Endothelial cell (in vitro differentiated cells): ENCODE measurements at regions not wholly inside any gene's neighbourhood (a gene's known extent, or its start where the extent isn't known, plus 50 kb on each side); places are given as distances from the start of the nearest gene placed in this dataset.

Source experiments
- DNase-seq: peaks from one replicate; pipeline ENCODE4 v3.0.0; 2021; ENCODE audit warnings: low spot score
- H3K27ac Mint-ChIP-seq: one replicate; pipeline ENCODE4 v1.8.0; 2021; ENCODE audit warnings: mixed read lengths, inconsistent platforms; ENCODE audit not compliant: unreplicated experiment
- H3K27me3 Mint-ChIP-seq: one replicate; pipeline ENCODE4 v1.8.0; 2021; ENCODE audit warnings: mild to moderate bottlenecking, moderate library complexity, mixed read lengths, inconsistent platforms; ENCODE audit not compliant: unreplicated experiment
- H3K36me3 Mint-ChIP-seq: one replicate; pipeline ENCODE4 v1.8.0; 2021; ENCODE audit warnings: mild to moderate bottlenecking, low read depth, mixed read lengths, inconsistent platforms; ENCODE audit not compliant: unreplicated experiment
- H3K4me1 Mint-ChIP-seq: one replicate; pipeline ENCODE4 v1.8.0; 2021; ENCODE audit warnings: mild to moderate bottlenecking, mixed read lengths, inconsistent platforms; ENCODE audit not compliant: unreplicated experiment
- H3K4me3 Mint-ChIP-seq: one replicate; pipeline ENCODE4 v1.8.0; 2021; ENCODE audit warnings: mild to moderate bottlenecking, mixed read lengths, inconsistent platforms; ENCODE audit not compliant: unreplicated experiment
- H3K9me3 Mint-ChIP-seq: one replicate; pipeline ENCODE4 v1.8.0; 2021; ENCODE audit warnings: mixed read lengths, inconsistent platforms; ENCODE audit not compliant: unreplicated experiment
- TF ChIP-seq, protein P1 (sequence below): fragments of 200-600 bp; sonication (generic); IDR thresholded peaks from one replicate; pipeline ENCODE4 v1.5.0; 2021; ENCODE audit warnings: antibody characterized with exemption; ENCODE audit not compliant: unreplicated experiment

DNA sequence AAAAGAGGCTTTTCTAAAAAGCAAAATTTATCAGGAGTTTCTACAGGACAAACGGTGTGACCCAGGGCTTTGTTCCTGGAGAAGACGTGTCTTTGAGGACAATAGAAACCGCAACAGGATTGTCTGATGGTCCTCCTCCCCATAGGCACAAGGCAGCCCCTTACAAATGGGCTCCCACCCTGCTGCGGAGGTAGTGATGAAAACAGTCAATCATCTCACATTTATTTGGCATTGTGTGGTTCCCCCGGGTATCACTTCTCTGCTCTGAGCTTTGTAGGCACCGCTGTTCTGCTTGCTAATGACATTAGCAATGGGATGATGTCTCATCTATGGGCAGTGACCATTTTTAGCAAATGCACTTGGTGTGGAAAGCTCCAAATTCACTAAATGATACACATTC, 155.5 kb upstream of the TMPO start:
- Mint-ChIP-seq H3K27me3 (no peaks in the 10 kb centered on the region), H3K4me1 (no peaks in the 10 kb centered on the region), H3K4me3 (no peak overlapping the region), H3K27ac (no peak overlapping the region), H3K9me3 (no peaks in the 10 kb centered on the region), H3K36me3 (no peaks in the 10 kb centered on the region)
- DNase-seq, result no peak
- TF ChIP-seq, protein P1, sequence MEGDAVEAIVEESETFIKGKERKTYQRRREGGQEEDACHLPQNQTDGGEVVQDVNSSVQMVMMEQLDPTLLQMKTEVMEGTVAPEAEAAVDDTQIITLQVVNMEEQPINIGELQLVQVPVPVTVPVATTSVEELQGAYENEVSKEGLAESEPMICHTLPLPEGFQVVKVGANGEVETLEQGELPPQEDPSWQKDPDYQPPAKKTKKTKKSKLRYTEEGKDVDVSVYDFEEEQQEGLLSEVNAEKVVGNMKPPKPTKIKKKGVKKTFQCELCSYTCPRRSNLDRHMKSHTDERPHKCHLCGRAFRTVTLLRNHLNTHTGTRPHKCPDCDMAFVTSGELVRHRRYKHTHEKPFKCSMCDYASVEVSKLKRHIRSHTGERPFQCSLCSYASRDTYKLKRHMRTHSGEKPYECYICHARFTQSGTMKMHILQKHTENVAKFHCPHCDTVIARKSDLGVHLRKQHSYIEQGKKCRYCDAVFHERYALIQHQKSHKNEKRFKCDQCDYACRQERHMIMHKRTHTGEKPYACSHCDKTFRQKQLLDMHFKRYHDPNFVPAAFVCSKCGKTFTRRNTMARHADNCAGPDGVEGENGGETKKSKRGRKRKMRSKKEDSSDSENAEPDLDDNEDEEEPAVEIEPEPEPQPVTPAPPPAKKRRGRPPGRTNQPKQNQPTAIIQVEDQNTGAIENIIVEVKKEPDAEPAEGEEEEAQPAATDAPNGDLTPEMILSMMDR, result no peak

DNA sequence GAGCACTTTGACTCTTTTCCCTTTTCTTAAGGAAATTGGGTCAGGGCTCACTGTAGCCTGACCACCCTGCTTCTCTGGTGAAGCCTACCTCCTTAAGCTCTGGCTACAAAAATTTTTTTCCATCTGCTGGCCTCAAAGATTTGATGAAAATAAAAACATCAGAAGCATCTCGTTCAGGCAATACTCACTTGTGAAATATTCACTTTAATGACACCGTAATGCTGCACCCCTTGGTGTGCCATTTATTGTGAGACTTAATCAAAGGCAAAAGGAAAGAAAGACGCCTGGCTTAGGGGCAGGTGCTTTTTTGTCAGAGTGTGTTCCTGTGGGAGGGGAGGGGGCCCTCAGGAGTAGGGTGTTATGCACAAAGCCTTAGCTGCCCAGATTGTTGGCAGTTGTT, 155.0 kb upstream of the TMPO start:
- no peaks in the 10 kb centered on the region for H3K4me1 Mint-ChIP-seq
- DNase-seq, result no peak
- H3K9me3 Mint-ChIP-seq, result no peaks in the 10 kb centered on the region
- H3K27ac Mint-ChIP-seq, result no peak overlapping the region
- H3K27me3 Mint-ChIP-seq, result no peaks in the 10 kb centered on the region
- no peak overlapping the region for H3K4me3 Mint-ChIP-seq
- no peaks in the 10 kb centered on the region for H3K36me3 Mint-ChIP-seq
- TF ChIP-seq, protein P1, result no peak

DNA sequence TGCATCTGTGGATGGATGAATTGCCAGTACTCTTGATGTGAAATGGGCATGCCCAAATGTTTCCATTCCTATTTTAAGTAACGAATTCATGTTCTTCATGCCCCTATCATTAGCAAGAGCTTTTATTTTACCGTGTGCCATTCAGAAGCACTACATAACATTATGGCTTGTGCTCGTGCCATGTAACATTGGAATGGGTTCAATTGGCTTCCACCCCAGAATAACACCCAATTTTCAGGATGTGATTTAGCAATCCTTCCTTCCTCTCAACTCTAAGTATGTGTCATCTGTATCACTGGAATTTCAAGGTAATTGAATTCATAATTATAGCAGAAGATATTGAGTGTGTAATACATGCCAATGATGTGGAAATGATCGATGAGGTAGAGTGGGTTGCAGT, 145.8 kb upstream of the TMPO start:
- Mint-ChIP-seq H3K4me3 (no peak overlapping the region), H3K27me3 (no peaks in the 10 kb centered on the region), H3K9me3 (no peaks in the 10 kb centered on the region), H3K4me1 (peaks cover 20% of the 10 kb centered on the region), H3K36me3 (no peaks in the 10 kb centered on the region), H3K27ac (no peak overlapping the region)
- no peak for DNase-seq
- TF ChIP-seq, protein P1, result no peak

DNA sequence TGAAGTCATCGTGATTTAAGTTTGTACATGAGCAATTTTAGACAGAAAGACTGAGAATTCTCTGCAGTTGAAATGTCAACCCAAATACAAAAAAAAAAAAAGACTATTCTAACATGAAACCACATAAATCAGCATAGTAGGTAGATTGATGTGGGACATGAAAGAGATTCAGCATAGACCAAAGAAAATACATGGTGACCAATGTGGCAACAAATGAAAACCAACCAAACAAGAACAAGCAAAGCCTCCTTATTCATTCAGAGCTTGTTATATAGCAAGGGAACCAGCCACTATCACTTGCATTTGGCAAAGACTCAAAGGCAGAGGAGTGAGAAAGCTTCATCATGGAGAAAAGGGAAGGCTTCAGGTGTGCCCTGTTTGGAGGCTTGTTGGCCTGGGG, 144.4 kb upstream of the TMPO start:
- Mint-ChIP-seq H3K36me3 (no peaks in the 10 kb centered on the region), H3K27ac (no peak overlapping the region), H3K4me1 (peaks cover 20% of the 10 kb centered on the region), H3K9me3 (no peaks in the 10 kb centered on the region), H3K4me3 (no peak overlapping the region), H3K27me3 (no peaks in the 10 kb centered on the region)
- TF ChIP-seq, protein P1, result no peak
- no peak for DNase-seq

DNA sequence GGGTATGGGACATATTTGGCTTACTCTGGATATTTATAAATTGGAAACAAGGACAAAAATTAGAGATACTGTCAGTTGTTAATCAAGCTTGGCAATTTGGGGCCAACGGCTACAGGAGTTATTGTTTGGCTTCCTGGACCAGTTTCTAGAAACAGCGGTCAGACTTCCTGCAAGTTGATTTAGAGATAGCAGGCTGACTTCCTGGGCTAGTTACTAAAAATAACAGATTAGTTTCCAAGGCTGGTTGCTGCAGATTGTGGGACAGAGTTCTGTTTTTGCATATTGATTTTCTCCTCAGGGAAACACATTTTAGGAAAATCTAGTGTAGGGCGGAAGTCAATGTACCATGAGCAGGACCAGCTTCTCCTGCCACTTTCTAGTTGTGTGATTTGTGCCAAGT, 144.0 kb upstream of the TMPO start:
- Mint-ChIP-seq H3K4me3 (no peak overlapping the region), H3K9me3 (no peaks in the 10 kb centered on the region), H3K27me3 (no peaks in the 10 kb centered on the region), H3K36me3 (no peaks in the 10 kb centered on the region), H3K27ac (no peak overlapping the region), H3K4me1 (peaks cover 20% of the 10 kb centered on the region)
- DNase-seq, result no peak
- TF ChIP-seq, protein P1, result no peak
